Neural progenitor cell (in vitro differentiated cells): ENCODE measurements at regions not wholly inside any gene's neighbourhood (a gene's known extent, or its start where the extent isn't known, plus 50 kb on each side); places are given as distances from the start of the nearest gene placed in this dataset.

Experiments used
- EZH2 ChIP-seq: fragments of 200-600 bp; sonication (generic); IDR thresholded peaks from 2 replicates; pipeline ENCODE4 v1.6.1; 2017; ENCODE audit warnings: antibody characterized with exemption, mild to moderate bottlenecking, moderate library complexity
- EZH2phosphoT487 ChIP-seq: fragments of 200-600 bp; sonication (generic); IDR thresholded peaks from 2 replicates; pipeline ENCODE4 v1.6.1; 2017; ENCODE audit warnings: antibody characterized with exemption
- TF ChIP-seq, protein P1 (sequence below): fragments of 200-600 bp; sonication (generic); IDR thresholded peaks from 2 replicates; pipeline ENCODE4 v1.5.1; 2017; ENCODE audit warnings: antibody characterized with exemption, mild to moderate bottlenecking

GRCh38 chr16:61105544-61105943 is 930.7 kb downstream of the CDH8 start:
- TF ChIP-seq, protein P1, sequence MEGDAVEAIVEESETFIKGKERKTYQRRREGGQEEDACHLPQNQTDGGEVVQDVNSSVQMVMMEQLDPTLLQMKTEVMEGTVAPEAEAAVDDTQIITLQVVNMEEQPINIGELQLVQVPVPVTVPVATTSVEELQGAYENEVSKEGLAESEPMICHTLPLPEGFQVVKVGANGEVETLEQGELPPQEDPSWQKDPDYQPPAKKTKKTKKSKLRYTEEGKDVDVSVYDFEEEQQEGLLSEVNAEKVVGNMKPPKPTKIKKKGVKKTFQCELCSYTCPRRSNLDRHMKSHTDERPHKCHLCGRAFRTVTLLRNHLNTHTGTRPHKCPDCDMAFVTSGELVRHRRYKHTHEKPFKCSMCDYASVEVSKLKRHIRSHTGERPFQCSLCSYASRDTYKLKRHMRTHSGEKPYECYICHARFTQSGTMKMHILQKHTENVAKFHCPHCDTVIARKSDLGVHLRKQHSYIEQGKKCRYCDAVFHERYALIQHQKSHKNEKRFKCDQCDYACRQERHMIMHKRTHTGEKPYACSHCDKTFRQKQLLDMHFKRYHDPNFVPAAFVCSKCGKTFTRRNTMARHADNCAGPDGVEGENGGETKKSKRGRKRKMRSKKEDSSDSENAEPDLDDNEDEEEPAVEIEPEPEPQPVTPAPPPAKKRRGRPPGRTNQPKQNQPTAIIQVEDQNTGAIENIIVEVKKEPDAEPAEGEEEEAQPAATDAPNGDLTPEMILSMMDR = no peak
- no peak for TF ChIP-seq EZH2phosphoT487
- no peak for TF ChIP-seq EZH2
